Renal pelvis (tissue), 1 donor: ENCODE measurements at regions not wholly inside any gene's neighbourhood (a gene's known extent, or its start where the extent isn't known, plus 50 kb on each side); places are given as distances from the start of the nearest gene placed in this dataset.
"Not testable (repeated sequence)": the region's sequence is repeated elsewhere in the genome, so short reads cannot be mapped to it uniquely, and the experiment has no call there.

Experiments used
- DNase-seq: peaks from one replicate; pipeline ENCODE4 v3.0.0-alpha.2; 2013

- DNase-seq = no peak
Measured at GRCh38 chr5:68067976-68068603, 147.5 kb upstream of the PIK3R1 start.

- DNase-seq = no peak
Measured at GRCh38 chr5:68067291-68067690, 148.3 kb upstream of the PIK3R1 start.

GRCh38 chr5:68066277-68066955, 149.1 kb upstream of the PIK3R1 start:
- no peak for DNase-seq

- not testable (repeated sequence) for DNase-seq
Measured at GRCh38 chr5:68065321-68065720, 150.2 kb upstream of the PIK3R1 start.

GRCh38 chr5:68060382-68060781, 155.2 kb upstream of the PIK3R1 start:
- DNase-seq = no peak

GRCh38 chr5:68057191-68057590, 158.4 kb upstream of the PIK3R1 start:
- DNase-seq = no peak

GRCh38 chr5:68055686-68056085, 159.9 kb upstream of the PIK3R1 start:
- no peak for DNase-seq

- DNase-seq = no peak
Measured at GRCh38 chr5:68054638-68055037, 160.9 kb upstream of the PIK3R1 start.

- no peak for DNase-seq
Measured at GRCh38 chr5:68053202-68053601, 162.4 kb upstream of the PIK3R1 start.

GRCh38 chr5:68049053-68049713, 166.4 kb upstream of the PIK3R1 start:
- no peak for DNase-seq

GRCh38 chr5:68048516-68048915, 167.0 kb upstream of the PIK3R1 start:
- no peak for DNase-seq

GRCh38 chr5:68048054-68048453, 167.5 kb upstream of the PIK3R1 start:
- DNase-seq = not testable (repeated sequence)

- DNase-seq = no peak
Measured at GRCh38 chr5:68047035-68047434, 168.5 kb upstream of the PIK3R1 start.

- no peak for DNase-seq
Measured at GRCh38 chr5:68046445-68046844, 169.1 kb upstream of the PIK3R1 start.

GRCh38 chr5:68041293-68041692, 174.3 kb upstream of the PIK3R1 start:
- DNase-seq = no peak

- no peak for DNase-seq
Measured at GRCh38 chr5:68037546-68037945, 178.0 kb upstream of the PIK3R1 start.

- DNase-seq = peak; percentile 46
Measured at GRCh38 chr5:68033961-68034571, 181.5 kb upstream of the PIK3R1 start.

GRCh38 chr5:68033029-68033428, 182.5 kb upstream of the PIK3R1 start:
- no peak for DNase-seq

- no peak for DNase-seq
Measured at GRCh38 chr5:68032216-68032762, 183.3 kb upstream of the PIK3R1 start.

- DNase-seq = no peak
Measured at GRCh38 chr5:68028131-68028727, 187.3 kb upstream of the PIK3R1 start.

GRCh38 chr5:68027519-68027918, 188.0 kb upstream of the PIK3R1 start:
- DNase-seq = peak; percentile 41
